Naive thymus-derived CD4-positive, alpha-beta T cell (primary cell): ENCODE measurements at regions not wholly inside any gene's neighbourhood (a gene's known extent, or its start where the extent isn't known, plus 50 kb on each side); places are given as distances from the start of the nearest gene placed in this dataset.

Experiments
- ATAC-seq: fragments of 150-1000 bp; cut with Tn5 transposase; 2 replicates; pipeline ENCODE4 v1.10.0; 2021; ENCODE audit warnings: mild to moderate bottlenecking, moderate library complexity
- CTCF ChIA-PET: fragments of 350-600 bp; sonication (Branson Sonifier 250); formaldehyde crosslinking; loops from one replicate; lab custom pipeline; 2021; ENCODE audit warnings: antibody characterized with exemption; lab: Charles Lee
- POLR2A ChIA-PET: fragments of 350-600 bp; sonication (Branson Sonifier 250); formaldehyde crosslinking; loops from one replicate; lab custom pipeline; 2021; ENCODE audit warnings: antibody characterized with exemption, inconsistent platforms; lab: Charles Lee
- DNase-seq, 9 donors: peaks; one replicate each; pipeline versions ENCODE4 v3.0.0 to v3.0.0-alpha.2; 2020 to 2022; ENCODE audit warnings: mixed read lengths in 1 of 9
- H3K27ac ChIP-seq: one replicate; pipeline ENCODE4 v1.7.0; 2013; ENCODE audit warnings: mild to moderate bottlenecking, low read depth, low read length, moderate library complexity
- H3K27me3 ChIP-seq, 2 donors: one replicate each; pipeline ENCODE4 v1.7.0; 2013; ENCODE audit warnings: low read length in 2 of 2, mild to moderate bottlenecking in 2 of 2, moderate library complexity in 2 of 2; ENCODE audit not compliant: control insufficient read depth in 2 of 2, insufficient read depth in 2 of 2
- H3K36me3 ChIP-seq, 3 experiments: 1 replicate in 2 of 3; 2 replicates in 1 of 3; pipeline ENCODE4 v1.7.0; 2013; ENCODE audit warnings: low read length in 3 of 3, mild to moderate bottlenecking in 3 of 3, moderate library complexity in 1 of 3; ENCODE audit not compliant: insufficient read depth in 3 of 3, control insufficient read depth in 2 of 3
- H3K4me1 ChIP-seq, 2 donors: one replicate each; pipeline ENCODE4 v1.7.0; 2013; ENCODE audit warnings: low read length in 2 of 2, mild to moderate bottlenecking in 2 of 2, moderate library complexity in 1 of 2; ENCODE audit not compliant: control insufficient read depth in 2 of 2, insufficient read depth in 2 of 2
- H3K4me3 ChIP-seq: 2 replicates; pipeline ENCODE4 v1.7.0; 2013; ENCODE audit warnings: mild to moderate bottlenecking, low read length
- H3K9me3 ChIP-seq, 3 experiments: 1 replicate in 2 of 3; 2 replicates in 1 of 3; pipeline ENCODE4 v1.7.0; 2013; ENCODE audit warnings: low read length in 3 of 3; ENCODE audit not compliant: control insufficient read depth in 2 of 3
- H3K27ac Mint-ChIP-seq, 9 donors: one replicate each; pipeline ENCODE4 v1.8.0; 2020 to 2022; ENCODE audit warnings: mixed read lengths in 9 of 9, mild to moderate bottlenecking in 8 of 9, moderate library complexity in 5 of 9, inconsistent platforms in 2 of 9
- H3K27me3 Mint-ChIP-seq, 5 donors: one replicate each; pipeline ENCODE4 v1.8.0; 2021 to 2022; ENCODE audit warnings: mixed read lengths in 5 of 5, mild to moderate bottlenecking in 1 of 5
- H3K36me3 Mint-ChIP-seq, 5 donors: one replicate each; pipeline ENCODE4 v1.8.0; 2020 to 2022; ENCODE audit warnings: mixed read lengths in 5 of 5, mild to moderate bottlenecking in 3 of 5, inconsistent platforms in 1 of 5
- H3K4me1 Mint-ChIP-seq, 7 donors: one replicate each; pipeline ENCODE4 v1.8.0; 2020 to 2022; ENCODE audit warnings: mixed read lengths in 7 of 7, mild to moderate bottlenecking in 3 of 7, inconsistent platforms in 1 of 7
- H3K4me3 Mint-ChIP-seq, 10 donors: one replicate each; pipeline ENCODE4 v1.8.0; 2020 to 2022; ENCODE audit warnings: mild to moderate bottlenecking in 10 of 10, mixed read lengths in 10 of 10, moderate library complexity in 6 of 10, inconsistent platforms in 2 of 10
- H3K9me3 Mint-ChIP-seq, 11 donors: one replicate each; pipeline ENCODE4 v1.8.0; 2020 to 2022; ENCODE audit warnings: mixed read lengths in 11 of 11, mild to moderate bottlenecking in 4 of 11, inconsistent platforms in 1 of 11, moderate library complexity in 1 of 11
- intact Hi-C, 2 donors: fragments of 100-400 bp; cut with micrococcal nuclease; formaldehyde crosslinking; loops; one replicate each; pipeline ENCODE4 v1.15.1; 2023

- Histone ChIP-seq H3K4me3 (no peak overlapping the region), H3K9me3 (no peaks in the 10 kb centered on the region), H3K27ac (no peak overlapping the region), H3K27me3 (no peaks in the 10 kb centered on the region), H3K4me1 (no peaks in the 10 kb centered on the region), H3K36me3 (no peaks in the 10 kb centered on the region)
- Mint-ChIP-seq H3K36me3 (no peaks in the 10 kb centered on the region), H3K9me3 (no peaks in the 10 kb centered on the region), H3K4me1 (peaks cover 0 to 3% (median 2%) of the 10 kb centered on the region in 7 donors), H3K27ac (no peak overlapping the region), H3K27me3 (peaks cover 9 to 21% (median 13%) of the 10 kb centered on the region in 5 donors), H3K4me3 (no peak overlapping the region)
- ChIA-PET CTCF (no interaction called here), POLR2A (no interaction called here)
- intact Hi-C loops: no loop called here
- no peak for DNase-seq
- ATAC-seq: no peak
Observed at GRCh38 chr14:59100205-59100604, 88.3 kb upstream of the DAAM1 start.

GRCh38 chr14:59101476-59101875 is 87.0 kb upstream of the DAAM1 start:
- Histone ChIP-seq H3K4me3 (no peak overlapping the region), H3K27me3 (no peaks in the 10 kb centered on the region), H3K36me3 (no peaks in the 10 kb centered on the region), H3K9me3 (no peaks in the 10 kb centered on the region), H3K4me1 (no peaks in the 10 kb centered on the region), H3K27ac (no peak overlapping the region)
- Mint-ChIP-seq H3K36me3 (no peaks in the 10 kb centered on the region), H3K27me3 (peaks cover 10 to 25% (median 13%) of the 10 kb centered on the region in 5 donors), H3K9me3 (peaks cover 0 to under 1% (median 0%) of the 10 kb centered on the region in 11 donors), H3K4me3 (no peak overlapping the region), H3K27ac (no peak overlapping the region), H3K4me1 (peaks cover 0 to 3% (median 2%) of the 10 kb centered on the region in 7 donors)
- DNase-seq (no peak), ATAC-seq (no peak)
- intact Hi-C loops: no loop called here
- POLR2A ChIA-PET: no interaction called here
- CTCF ChIA-PET: no interaction called here

GRCh38 chr14:59103396-59103795 is 85.1 kb upstream of the DAAM1 start:
- Mint-ChIP-seq H3K27ac (no peak overlapping the region), H3K27me3 (peaks cover 13 to 29% (median 13%) of the 10 kb centered on the region in 5 donors), H3K4me3 (no peak overlapping the region), H3K4me1 (peaks cover 0 to 3% (median 2%) of the 10 kb centered on the region in 7 donors), H3K9me3 (peaks cover 0 to 3% (median 0%) of the 10 kb centered on the region in 11 donors), H3K36me3 (no peaks in the 10 kb centered on the region)
- intact Hi-C loops: no loop called here
- no peaks in the 10 kb centered on the region for H3K4me1 ChIP-seq
- POLR2A ChIA-PET: no interaction called here
- CTCF ChIA-PET: no interaction called here
- no peak overlapping the region for H3K27ac ChIP-seq
- H3K4me3 ChIP-seq: no peak overlapping the region
- no peaks in the 10 kb centered on the region for H3K36me3 ChIP-seq
- ATAC-seq: no peak
- H3K27me3 ChIP-seq: no peaks in the 10 kb centered on the region
- DNase-seq: no peak
- H3K9me3 ChIP-seq: no peaks in the 10 kb centered on the region

GRCh38 chr14:59107819-59108218 is 80.6 kb upstream of the DAAM1 start:
- CTCF ChIA-PET: no interaction called here

DNA sequence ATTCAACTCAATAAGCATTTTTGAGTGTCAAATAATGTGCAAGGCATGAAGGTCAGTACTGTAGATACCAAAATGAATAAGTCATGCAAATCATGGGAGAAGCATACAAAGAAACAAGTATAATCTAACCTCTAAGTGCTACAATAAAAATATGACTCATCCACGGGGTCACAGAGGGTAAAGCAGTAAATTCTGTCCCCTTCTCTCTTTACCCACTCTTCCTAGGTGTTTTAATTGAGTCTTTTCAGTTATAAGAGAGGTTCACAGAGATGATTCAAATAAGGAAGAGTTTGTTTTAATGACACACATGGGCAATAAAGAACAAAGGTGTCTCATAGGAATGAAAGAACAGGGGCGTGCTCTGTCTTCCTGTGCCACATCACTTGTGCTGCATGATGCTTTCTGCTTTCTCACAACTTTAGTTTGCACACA is 71.5 kb upstream of the DAAM1 start:
- peaks cover 0 to 2% (median 0%) of the 10 kb centered on the region in 7 donors for H3K4me1 Mint-ChIP-seq
- ATAC-seq (no peak), DNase-seq (no peak)
- no peak overlapping the region for H3K27ac Mint-ChIP-seq
- H3K36me3 Mint-ChIP-seq: no peaks in the 10 kb centered on the region
- no peaks in the 10 kb centered on the region for H3K9me3 Mint-ChIP-seq
- no peak overlapping the region for H3K4me3 Mint-ChIP-seq
- no peaks in the 10 kb centered on the region for H3K4me1 ChIP-seq
- H3K27me3 ChIP-seq: no peaks in the 10 kb centered on the region
- POLR2A ChIA-PET: no interaction called here
- intact Hi-C loops: no loop called here
- H3K27ac ChIP-seq: no peak overlapping the region
- H3K9me3 ChIP-seq: no peaks in the 10 kb centered on the region
- no peaks in the 10 kb centered on the region for H3K36me3 ChIP-seq
- CTCF ChIA-PET: no interaction called here
- no peak overlapping the region for H3K4me3 ChIP-seq
- H3K27me3 Mint-ChIP-seq: peaks cover 0 to 32% (median 11%) of the 10 kb centered on the region in 5 donors

More at GRCh38 chr14:59107819-59108218, 80.6 kb upstream of the DAAM1 start:
- Mint-ChIP-seq H3K4me3 (no peak overlapping the region), H3K36me3 (no peaks in the 10 kb centered on the region), H3K27me3 (peaks cover 5 to 22% (median 14%) of the 10 kb centered on the region in 5 donors), H3K27ac (no peak overlapping the region), H3K4me1 (peaks cover 0 to 2% (median 0%) of the 10 kb centered on the region in 7 donors), H3K9me3 (peaks cover 0 to 3% (median 0%) of the 10 kb centered on the region in 11 donors)
- POLR2A ChIA-PET: no interaction called here
- H3K9me3 ChIP-seq: no peaks in the 10 kb centered on the region
- ATAC-seq (no peak), DNase-seq (no peak)
- H3K4me3 ChIP-seq: no peak overlapping the region
- H3K36me3 ChIP-seq: no peaks in the 10 kb centered on the region
- H3K4me1 ChIP-seq: no peaks in the 10 kb centered on the region
- intact Hi-C loops: no loop called here
- no peak overlapping the region for H3K27ac ChIP-seq
- no peaks in the 10 kb centered on the region for H3K27me3 ChIP-seq

GRCh38 chr14:59117754-59118528 is 70.5 kb upstream of the DAAM1 start:
- POLR2A ChIA-PET: interaction anchor here (0.7 kb wide), 1 partner anchor 1229 kb away, joined by 4 read pairs; no protein-coding TSS in a partner anchor
- no peaks in the 10 kb centered on the region for H3K36me3 Mint-ChIP-seq

More at GRCh38 chr14:59117754-59118528, 70.5 kb upstream of the DAAM1 start:
- Histone ChIP-seq H3K9me3 (no peaks in the 10 kb centered on the region), H3K27me3 (no peaks in the 10 kb centered on the region), H3K27ac (no peak overlapping the region), H3K4me3 (no peak overlapping the region), H3K36me3 (no peaks in the 10 kb centered on the region), H3K4me1 (no peaks in the 10 kb centered on the region)
- DNase-seq (no peak), ATAC-seq (no peak)
- H3K27ac Mint-ChIP-seq: no peak overlapping the region
- peaks cover 5 to 36% (median 9%) of the 10 kb centered on the region in 5 donors for H3K27me3 Mint-ChIP-seq
- intact Hi-C loops: no loop called here
- no peaks in the 10 kb centered on the region for H3K9me3 Mint-ChIP-seq
- no peak overlapping the region for H3K4me3 Mint-ChIP-seq
- peaks cover 0 to 2% (median 0%) of the 10 kb centered on the region in 7 donors for H3K4me1 Mint-ChIP-seq
- CTCF ChIA-PET: no interaction called here
